Type B pancreatic cell (in vitro differentiated cells): ENCODE measurements at regions not wholly inside any gene's neighbourhood (a gene's known extent, or its start where the extent isn't known, plus 50 kb on each side); places are given as distances from the start of the nearest gene placed in this dataset.

ENCODE experiments used
- DNase-seq: peaks from one replicate; pipeline ENCODE4 v3.0.0; 2021; ENCODE audit warnings: mixed read lengths; ENCODE audit not compliant: unreplicated experiment; ENCODE audit errors: extremely low spot score
- H3K27ac Mint-ChIP-seq: 2 replicates; pipeline ENCODE4 v1.8.0; 2021; ENCODE audit warnings: mild to moderate bottlenecking, mixed read lengths
- H3K27me3 Mint-ChIP-seq: 2 replicates; pipeline ENCODE4 v1.8.0; 2021; ENCODE audit warnings: mixed read lengths
- H3K36me3 Mint-ChIP-seq: 2 replicates; pipeline ENCODE4 v1.8.0; 2021; ENCODE audit warnings: mixed read lengths
- H3K4me1 Mint-ChIP-seq: one replicate; pipeline ENCODE4 v1.8.0; 2021; ENCODE audit warnings: mixed read lengths; ENCODE audit not compliant: unreplicated experiment
- H3K4me3 Mint-ChIP-seq: 2 replicates; pipeline ENCODE4 v1.8.0; 2021; ENCODE audit warnings: mild to moderate bottlenecking, mixed read lengths
- H3K9me3 Mint-ChIP-seq: 2 replicates; pipeline ENCODE4 v1.8.0; 2021; ENCODE audit warnings: mixed read lengths
- TF ChIP-seq, protein P1 (sequence below): fragments of 200-600 bp; sonication (generic); conservative IDR thresholded peaks from 2 replicates; pipeline ENCODE4 v1.5.0; 2021; ENCODE audit warnings: antibody characterized with exemption, mild to moderate bottlenecking

DNA sequence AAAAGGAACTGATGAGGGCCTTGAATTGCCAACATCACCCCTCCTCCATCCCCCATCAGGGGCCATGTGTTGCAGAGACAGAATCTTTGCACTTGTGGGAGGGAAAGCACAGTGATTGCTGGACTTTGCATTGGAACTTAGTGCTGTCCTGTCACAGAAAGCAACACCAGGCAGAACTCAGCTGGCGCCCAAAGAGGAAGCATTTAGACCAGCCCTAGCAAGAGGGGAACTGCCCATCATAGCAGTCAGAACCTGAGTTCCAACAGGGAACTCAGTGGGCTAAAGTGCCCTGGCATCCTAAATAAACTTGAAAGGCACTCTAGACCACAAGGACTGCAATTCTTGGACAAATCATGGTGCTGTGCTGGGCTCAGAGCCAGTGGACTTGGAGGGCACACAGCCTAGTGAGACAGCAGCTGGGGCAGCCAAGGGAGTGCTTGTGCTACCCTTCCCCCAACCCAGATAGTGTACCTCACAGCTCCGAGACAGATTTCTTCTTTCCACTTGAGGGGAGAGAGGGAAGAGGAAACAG is 128.1 kb downstream of the ACTL7B start:
- H3K27me3 Mint-ChIP-seq, result no peaks in the 10 kb centered on the region
- DNase-seq, result no peak

DNA sequence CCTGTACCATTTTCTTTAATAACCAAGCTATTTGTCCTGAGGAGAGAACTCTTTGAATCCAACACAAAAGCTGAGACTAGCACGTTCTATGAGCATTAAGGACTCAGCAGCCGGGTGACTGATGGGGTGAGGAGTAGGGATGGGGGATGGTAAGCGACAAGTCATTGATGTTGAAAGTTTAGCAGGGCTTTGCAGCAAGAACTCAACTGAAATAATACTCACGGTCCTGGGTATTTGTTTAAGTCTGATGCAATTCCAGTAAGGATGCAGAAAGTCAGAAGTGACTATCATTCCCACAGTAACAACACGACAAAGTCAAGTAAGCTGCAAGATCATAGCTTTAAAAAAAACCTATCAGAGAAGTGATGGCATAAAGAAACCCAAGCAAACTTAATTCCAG is 131.1 kb downstream of the ACTL7B start:
- Mint-ChIP-seq H3K4me3 (no peak overlapping the region), H3K27ac (no peak overlapping the region), H3K4me1 (peaks cover 4% of the 10 kb centered on the region), H3K36me3 (no peaks in the 10 kb centered on the region), H3K9me3 (peaks cover 4% of the 10 kb centered on the region), H3K27me3 (no peaks in the 10 kb centered on the region)
- no peak for DNase-seq
- TF ChIP-seq, protein P1, sequence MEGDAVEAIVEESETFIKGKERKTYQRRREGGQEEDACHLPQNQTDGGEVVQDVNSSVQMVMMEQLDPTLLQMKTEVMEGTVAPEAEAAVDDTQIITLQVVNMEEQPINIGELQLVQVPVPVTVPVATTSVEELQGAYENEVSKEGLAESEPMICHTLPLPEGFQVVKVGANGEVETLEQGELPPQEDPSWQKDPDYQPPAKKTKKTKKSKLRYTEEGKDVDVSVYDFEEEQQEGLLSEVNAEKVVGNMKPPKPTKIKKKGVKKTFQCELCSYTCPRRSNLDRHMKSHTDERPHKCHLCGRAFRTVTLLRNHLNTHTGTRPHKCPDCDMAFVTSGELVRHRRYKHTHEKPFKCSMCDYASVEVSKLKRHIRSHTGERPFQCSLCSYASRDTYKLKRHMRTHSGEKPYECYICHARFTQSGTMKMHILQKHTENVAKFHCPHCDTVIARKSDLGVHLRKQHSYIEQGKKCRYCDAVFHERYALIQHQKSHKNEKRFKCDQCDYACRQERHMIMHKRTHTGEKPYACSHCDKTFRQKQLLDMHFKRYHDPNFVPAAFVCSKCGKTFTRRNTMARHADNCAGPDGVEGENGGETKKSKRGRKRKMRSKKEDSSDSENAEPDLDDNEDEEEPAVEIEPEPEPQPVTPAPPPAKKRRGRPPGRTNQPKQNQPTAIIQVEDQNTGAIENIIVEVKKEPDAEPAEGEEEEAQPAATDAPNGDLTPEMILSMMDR, result no peak

More for the DNA sequence above, 128.1 kb downstream of the ACTL7B start:
- Mint-ChIP-seq H3K36me3 (no peaks in the 10 kb centered on the region), H3K9me3 (peaks cover 10% of the 10 kb centered on the region), H3K4me1 (no peaks in the 10 kb centered on the region), H3K27ac (no peak overlapping the region), H3K4me3 (no peak overlapping the region)
- TF ChIP-seq, protein P1, result no peak

DNA sequence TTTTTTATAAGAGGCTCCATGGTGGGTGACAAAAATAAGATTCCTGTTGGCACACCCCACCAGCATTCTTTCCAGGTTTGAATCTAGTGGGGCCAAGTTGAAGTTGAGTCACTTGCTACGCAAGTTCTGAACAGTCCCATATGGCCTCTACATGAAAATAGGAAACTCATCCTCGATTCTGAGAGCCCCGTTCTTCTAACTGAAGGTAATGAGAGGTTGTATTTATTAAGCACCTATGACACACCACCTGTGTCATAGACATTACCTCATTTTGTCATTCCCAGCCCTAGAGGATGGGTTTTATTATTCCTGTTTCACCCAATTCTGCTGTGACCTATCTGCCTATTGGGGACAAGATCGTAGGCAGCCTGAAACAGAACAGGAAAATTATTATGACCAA is 131.7 kb downstream of the ACTL7B start:
- no peaks in the 10 kb centered on the region for H3K36me3 Mint-ChIP-seq
- peaks cover 4% of the 10 kb centered on the region for H3K4me1 Mint-ChIP-seq
- H3K9me3 Mint-ChIP-seq, result peaks cover 4% of the 10 kb centered on the region
- no peak for DNase-seq
- H3K4me3 Mint-ChIP-seq, result no peak overlapping the region
- H3K27me3 Mint-ChIP-seq, result no peaks in the 10 kb centered on the region
- TF ChIP-seq, protein P1, result no peak
- H3K27ac Mint-ChIP-seq, result no peak overlapping the region

DNA sequence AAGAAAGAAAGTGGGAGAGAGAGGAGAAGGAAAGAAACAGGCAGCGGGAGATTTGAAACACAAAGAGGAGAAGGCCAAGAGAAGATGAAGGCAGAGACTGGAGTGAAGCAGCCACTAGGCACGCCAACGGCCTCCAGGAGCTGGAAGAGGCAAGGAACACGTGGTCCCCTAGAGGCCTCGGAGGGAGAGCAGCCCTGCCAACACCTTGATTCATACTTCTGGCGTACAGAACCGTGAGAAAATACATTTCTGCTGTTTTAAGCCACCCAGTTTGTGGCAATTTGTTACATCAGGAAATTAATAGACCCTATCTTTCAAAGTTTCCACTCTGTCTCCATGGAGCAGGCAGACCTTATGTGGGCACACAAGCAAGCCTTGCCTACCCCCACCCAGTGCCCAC is 133.4 kb downstream of the ACTL7B start:
- Mint-ChIP-seq H3K27ac (no peak overlapping the region), H3K4me1 (peaks cover 4% of the 10 kb centered on the region), H3K27me3 (peaks cover 6% of the 10 kb centered on the region), H3K4me3 (no peak overlapping the region), H3K9me3 (peaks cover 7% of the 10 kb centered on the region), H3K36me3 (no peaks in the 10 kb centered on the region)
- TF ChIP-seq, protein P1, result no peak
- no peak for DNase-seq

DNA sequence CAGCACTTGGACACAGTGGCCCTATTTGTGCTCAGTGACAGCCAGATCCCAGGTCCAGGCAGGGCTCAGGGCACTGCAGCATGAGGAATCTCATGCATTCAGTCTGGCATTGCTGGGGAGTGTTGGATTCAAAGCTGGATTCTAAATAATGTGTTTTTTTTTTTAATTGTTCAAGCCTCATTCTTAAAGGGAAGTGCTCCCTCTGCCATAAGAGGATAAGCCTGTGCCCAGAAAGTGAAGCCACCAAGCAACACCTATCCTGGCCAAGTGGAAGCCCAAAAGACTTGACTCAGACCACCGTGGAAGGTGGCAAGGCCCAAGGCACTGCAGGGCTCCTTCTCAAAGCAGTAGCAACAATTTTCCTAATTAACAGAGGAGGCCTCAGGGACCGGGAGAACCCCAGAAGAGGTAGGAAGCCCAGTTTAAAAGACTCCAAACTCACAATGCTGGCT is 135.6 kb downstream of the ACTL7B start:
- H3K27me3 Mint-ChIP-seq, result peaks cover 6% of the 10 kb centered on the region
- no peak for DNase-seq
- no peak overlapping the region for H3K27ac Mint-ChIP-seq
- no peaks in the 10 kb centered on the region for H3K36me3 Mint-ChIP-seq
- TF ChIP-seq, protein P1, result no peak
- H3K4me3 Mint-ChIP-seq, result no peak overlapping the region
- H3K9me3 Mint-ChIP-seq, result peaks cover 16% of the 10 kb centered on the region
- peaks cover 4% of the 10 kb centered on the region for H3K4me1 Mint-ChIP-seq

DNA sequence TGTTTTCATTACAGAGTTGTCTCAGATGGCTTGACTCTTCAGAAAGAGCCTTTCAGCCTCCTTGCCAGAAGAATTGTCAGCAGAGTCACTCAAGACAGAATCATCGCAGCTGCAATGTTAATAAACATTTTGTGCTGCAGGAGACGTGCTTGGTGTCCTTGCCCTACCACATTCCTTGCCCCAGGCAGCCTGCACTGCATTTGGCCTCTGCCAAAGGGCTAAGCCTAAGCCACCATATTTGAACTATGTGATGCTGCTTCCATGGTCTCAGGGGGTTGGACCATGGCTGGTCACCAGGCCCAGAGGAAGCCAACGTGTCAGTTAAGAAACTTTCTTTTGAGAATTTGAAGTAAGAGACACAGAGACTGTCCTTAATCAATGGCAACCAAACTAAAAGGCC is 145.4 kb downstream of the ACTL7B start:
- Mint-ChIP-seq H3K4me1 (no peaks in the 10 kb centered on the region), H3K27me3 (peaks cover 14% of the 10 kb centered on the region), H3K9me3 (no peaks in the 10 kb centered on the region), H3K4me3 (no peak overlapping the region), H3K36me3 (no peaks in the 10 kb centered on the region), H3K27ac (no peak overlapping the region)
- no peak for DNase-seq
- TF ChIP-seq, protein P1, result no peak
